Neural progenitor cell (in vitro differentiated cells): ENCODE measurements at regions not wholly inside any gene's neighbourhood (a gene's known extent, or its start where the extent isn't known, plus 50 kb on each side); places are given as distances from the start of the nearest gene placed in this dataset.

Experiments
- DNase-seq: peaks from one replicate; pipeline ENCODE4 v3.0.0-alpha.2; 2016; ENCODE audit warnings: low spot score
- H2AFZ ChIP-seq: fragments of 200-600 bp; sonication (generic); replicated peaks from 2 replicates; pipeline ENCODE4 v1.6.1; 2016; ENCODE audit warnings: antibody characterized with exemption
- H3F3A ChIP-seq: fragments of 200-600 bp; sonication (generic); 2 replicates; pipeline ENCODE4 v1.6.1; 2016; ENCODE audit warnings: antibody characterized with exemption, low read depth
- H3K27ac ChIP-seq: fragments of 200-600 bp; sonication (generic); 2 replicates; pipeline ENCODE4 v1.5.1; 2016; ENCODE audit warnings: mild to moderate bottlenecking
- H3K27me3 ChIP-seq: fragments of 200-600 bp; sonication (generic); 2 replicates; pipeline ENCODE4 v1.6.1; 2016; ENCODE audit warnings: mild to moderate bottlenecking, moderate library complexity
- H3K36me3 ChIP-seq: fragments of 200-600 bp; sonication (generic); 2 replicates; pipeline ENCODE4 v1.5.1; 2016
- H3K4me1 ChIP-seq: fragments of 200-600 bp; sonication (generic); 2 replicates; pipeline ENCODE4 v1.6.1; 2016; ENCODE audit warnings: mixed run types
- H3K4me2 ChIP-seq: fragments of 200-600 bp; sonication (generic); 2 replicates; pipeline ENCODE4 v1.6.1; 2016
- H3K4me3 ChIP-seq: fragments of 200-600 bp; sonication (generic); 2 replicates; pipeline ENCODE4 v1.5.1; 2016
- H3K79me2 ChIP-seq: fragments of 200-600 bp; sonication (generic); 2 replicates; pipeline ENCODE4 v1.6.1; 2016; ENCODE audit warnings: low read depth
- H3K9ac ChIP-seq: fragments of 200-600 bp; sonication (generic); 2 replicates; pipeline ENCODE4 v1.6.1; 2016
- H3K9me3 ChIP-seq: fragments of 200-600 bp; sonication (generic); 2 replicates; pipeline ENCODE4 v1.5.1; 2016; ENCODE audit warnings: low read depth
- H4K20me1 ChIP-seq: fragments of 200-600 bp; sonication (generic); 2 replicates; pipeline ENCODE4 v1.6.1; 2016; ENCODE audit warnings: low read depth
- H3K27ac Mint-ChIP-seq: 3 replicates; pipeline ENCODE4 v1.8.0; 2021; ENCODE audit warnings: mixed read lengths
- H3K27me3 Mint-ChIP-seq: 2 replicates; pipeline ENCODE4 v1.8.0; 2022; ENCODE audit warnings: low read depth, mild to moderate bottlenecking, inconsistent platforms, moderate library complexity, mixed read lengths; ENCODE audit not compliant: insufficient read depth
- H3K36me3 Mint-ChIP-seq: 3 replicates; pipeline ENCODE4 v1.8.0; 2021; ENCODE audit warnings: mixed read lengths
- H3K4me1 Mint-ChIP-seq: 3 replicates; pipeline ENCODE4 v1.8.0; 2021; ENCODE audit warnings: mixed read lengths
- H3K4me3 Mint-ChIP-seq: 3 replicates; pipeline ENCODE4 v1.8.0; 2021; ENCODE audit warnings: mild to moderate bottlenecking, moderate library complexity, mixed read lengths
- H3K9me3 Mint-ChIP-seq: 3 replicates; pipeline ENCODE4 v1.8.0; 2020; ENCODE audit warnings: mixed read lengths
- CTCF ChIP-seq: fragments of 200-600 bp; sonication (generic); IDR thresholded peaks from 2 replicates; pipeline ENCODE4 v1.5.1; 2017; ENCODE audit warnings: antibody characterized with exemption, mild to moderate bottlenecking
- EZH2 ChIP-seq: fragments of 200-600 bp; sonication (generic); IDR thresholded peaks from 2 replicates; pipeline ENCODE4 v1.6.1; 2017; ENCODE audit warnings: antibody characterized with exemption, mild to moderate bottlenecking, moderate library complexity
- EZH2phosphoT487 ChIP-seq: fragments of 200-600 bp; sonication (generic); IDR thresholded peaks from 2 replicates; pipeline ENCODE4 v1.6.1; 2017; ENCODE audit warnings: antibody characterized with exemption

GRCh38 chr2:217658806-217659205 lies 344.0 kb downstream of the TNS1 start:
- H3K9ac ChIP-seq, result no peak overlapping the region
- no peaks in the 10 kb centered on the region for H3K79me2 ChIP-seq
- no peak overlapping the region for H3K4me2 ChIP-seq
- H3K4me1 Mint-ChIP-seq, result peaks cover 7% of the 10 kb centered on the region
- H3K27me3 ChIP-seq, result no peaks in the 10 kb centered on the region
- H3K4me1 ChIP-seq, result no peaks in the 10 kb centered on the region
- H3F3A ChIP-seq, result no peaks in the 10 kb centered on the region
- no peak for DNase-seq
- no peaks in the 10 kb centered on the region for H3K9me3 Mint-ChIP-seq
- no peak for TF ChIP-seq EZH2
- no peak for TF ChIP-seq EZH2phosphoT487
- no peak for TF ChIP-seq CTCF
- H3K4me3 Mint-ChIP-seq, result no peak overlapping the region
- no peak overlapping the region for H2AFZ ChIP-seq
- no peaks in the 10 kb centered on the region for H3K36me3 Mint-ChIP-seq
- no peaks in the 10 kb centered on the region for H4K20me1 ChIP-seq
- H3K27ac ChIP-seq, result no peak overlapping the region
- no peak overlapping the region for H3K4me3 ChIP-seq
- H3K36me3 ChIP-seq, result no peaks in the 10 kb centered on the region
- no peak overlapping the region for H3K27ac Mint-ChIP-seq
- H3K9me3 ChIP-seq, result no peaks in the 10 kb centered on the region
- peaks cover 3% of the 10 kb centered on the region for H3K27me3 Mint-ChIP-seq

GRCh38 chr2:217657252-217657651 lies 345.5 kb downstream of the TNS1 start:
- H4K20me1 ChIP-seq, result no peaks in the 10 kb centered on the region
- H3K36me3 Mint-ChIP-seq, result no peaks in the 10 kb centered on the region
- no peak overlapping the region for H3K4me3 Mint-ChIP-seq
- no peaks in the 10 kb centered on the region for H3F3A ChIP-seq
- H3K36me3 ChIP-seq, result no peaks in the 10 kb centered on the region
- H3K9me3 ChIP-seq, result no peaks in the 10 kb centered on the region
- H3K9ac ChIP-seq, result no peak overlapping the region
- H3K4me1 Mint-ChIP-seq, result peaks cover 7% of the 10 kb centered on the region
- no peak overlapping the region for H3K27ac Mint-ChIP-seq
- no peak overlapping the region for H3K4me3 ChIP-seq
- no peak for DNase-seq
- H3K27me3 ChIP-seq, result no peaks in the 10 kb centered on the region
- peaks cover 7% of the 10 kb centered on the region for H3K4me1 ChIP-seq
- H3K27ac ChIP-seq, result no peak overlapping the region
- H2AFZ ChIP-seq, result no peak overlapping the region
- no peaks in the 10 kb centered on the region for H3K9me3 Mint-ChIP-seq
- H3K79me2 ChIP-seq, result no peaks in the 10 kb centered on the region
- TF ChIP-seq EZH2 (no peak), EZH2phosphoT487 (no peak), CTCF (no peak)
- H3K27me3 Mint-ChIP-seq, result peaks cover 3% of the 10 kb centered on the region
- H3K4me2 ChIP-seq, result no peak overlapping the region

DNA sequence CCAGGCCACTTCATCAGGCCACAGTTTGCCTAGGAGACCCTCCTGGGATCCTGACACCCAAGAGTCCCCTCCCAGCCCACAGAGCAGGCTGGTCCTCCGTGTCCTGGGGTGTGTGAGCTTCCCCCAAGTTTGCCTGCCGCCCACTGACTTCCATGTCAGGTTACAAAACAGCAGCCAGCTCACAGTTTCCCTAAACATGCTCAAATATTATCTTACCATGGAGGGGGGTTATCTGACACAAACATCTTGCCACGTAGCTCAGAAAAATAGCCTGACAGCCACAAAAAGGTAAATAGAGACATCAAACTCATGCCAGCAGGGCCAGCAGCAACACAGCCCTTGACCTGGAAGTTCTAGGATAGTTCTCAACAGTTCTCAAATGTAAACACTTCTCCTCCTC lies 346.5 kb downstream of the TNS1 start:
- TF ChIP-seq EZH2phosphoT487 (no peak), EZH2 (no peak), CTCF (no peak)
- Histone ChIP-seq H3F3A (no peaks in the 10 kb centered on the region), H3K36me3 (no peaks in the 10 kb centered on the region), H3K4me1 (peaks cover 7% of the 10 kb centered on the region), H4K20me1 (no peaks in the 10 kb centered on the region), H2AFZ (no peak overlapping the region), H3K27me3 (no peaks in the 10 kb centered on the region), H3K9ac (no peak overlapping the region), H3K9me3 (no peaks in the 10 kb centered on the region), H3K27ac (no peak overlapping the region), H3K4me2 (no peak overlapping the region), H3K79me2 (no peaks in the 10 kb centered on the region), H3K4me3 (no peak overlapping the region)
- Mint-ChIP-seq H3K27ac (peak overlapping the region; percentile 46), H3K4me1 (peaks cover 7% of the 10 kb centered on the region), H3K36me3 (no peaks in the 10 kb centered on the region), H3K27me3 (peaks cover 3% of the 10 kb centered on the region), H3K9me3 (no peaks in the 10 kb centered on the region), H3K4me3 (no peak overlapping the region)
- no peak for DNase-seq
